Omental fat pad (tissue), 3 donors: ENCODE measurements at regions not wholly inside any gene's neighbourhood (a gene's known extent, or its start where the extent isn't known, plus 50 kb on each side); places are given as distances from the start of the nearest gene placed in this dataset.

Experiments used
- ATAC-seq: fragments of 150-250 bp; one replicate; pipeline ENCODE4 v1.9.1; 2016; ENCODE audit warnings: mild to moderate bottlenecking, moderate library complexity; ENCODE audit not compliant: low FRiP score
- DNase-seq: peaks from one replicate; pipeline ENCODE4 v3.0.0-alpha.2; 2019; ENCODE audit warnings: low spot score
- TF ChIP-seq, protein P1 (sequence below), 3 donors: fragments of 450-650 bp; IDR thresholded peaks; one replicate each; pipeline ENCODE4 v1.5.1; 2016 to 2017; ENCODE audit warnings: antibody characterized with exemption in 3 of 3, mild to moderate bottlenecking in 3 of 3, moderate library complexity in 2 of 3

DNA sequence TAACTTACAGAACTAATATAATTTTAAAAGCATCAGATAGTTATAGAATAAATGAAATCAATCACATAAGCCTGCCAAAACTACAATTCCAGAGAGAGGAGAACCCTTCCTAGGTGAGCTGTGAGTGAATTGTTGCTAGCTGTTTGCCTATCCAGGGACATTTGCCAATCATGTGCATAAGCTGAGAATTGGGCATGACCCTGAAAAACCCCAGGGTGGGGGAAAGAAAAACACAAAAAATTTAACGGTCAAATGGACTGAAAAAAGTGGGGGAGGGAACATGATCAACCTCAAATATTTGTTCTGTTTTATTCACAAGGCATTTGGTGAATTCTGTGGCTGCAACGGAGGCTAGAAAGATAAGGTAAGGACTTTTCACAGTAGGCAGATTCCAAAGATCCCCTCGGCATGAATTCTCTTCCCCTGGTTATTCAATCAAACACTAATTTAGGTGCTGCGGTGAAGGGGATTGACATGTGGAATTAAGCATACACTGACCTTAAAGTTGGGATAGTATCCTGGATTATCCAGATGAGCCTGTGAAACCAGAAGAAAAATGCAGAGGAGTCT, 203.9 kb upstream of the RGPD4 start:
- no peak for DNase-seq

DNA sequence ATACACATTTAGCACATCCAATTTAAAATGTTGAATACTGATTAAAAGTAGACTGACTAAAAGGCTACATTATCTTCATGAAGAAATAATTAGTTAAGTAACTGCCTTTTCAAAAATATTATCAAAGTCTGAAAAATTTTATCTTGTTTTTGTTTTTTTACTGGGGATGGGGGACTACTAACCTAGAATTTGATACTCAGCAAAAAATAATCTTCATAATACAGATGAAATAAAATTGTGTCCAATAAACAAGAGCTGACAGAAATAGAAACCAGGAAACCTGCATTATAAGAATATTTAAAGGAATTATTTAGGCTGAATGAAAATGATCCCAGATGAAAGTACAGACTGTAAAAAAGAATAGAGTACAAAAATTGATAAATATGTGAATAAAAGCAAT, 200.7 kb upstream of the RGPD4 start:
- TF ChIP-seq, protein P1, sequence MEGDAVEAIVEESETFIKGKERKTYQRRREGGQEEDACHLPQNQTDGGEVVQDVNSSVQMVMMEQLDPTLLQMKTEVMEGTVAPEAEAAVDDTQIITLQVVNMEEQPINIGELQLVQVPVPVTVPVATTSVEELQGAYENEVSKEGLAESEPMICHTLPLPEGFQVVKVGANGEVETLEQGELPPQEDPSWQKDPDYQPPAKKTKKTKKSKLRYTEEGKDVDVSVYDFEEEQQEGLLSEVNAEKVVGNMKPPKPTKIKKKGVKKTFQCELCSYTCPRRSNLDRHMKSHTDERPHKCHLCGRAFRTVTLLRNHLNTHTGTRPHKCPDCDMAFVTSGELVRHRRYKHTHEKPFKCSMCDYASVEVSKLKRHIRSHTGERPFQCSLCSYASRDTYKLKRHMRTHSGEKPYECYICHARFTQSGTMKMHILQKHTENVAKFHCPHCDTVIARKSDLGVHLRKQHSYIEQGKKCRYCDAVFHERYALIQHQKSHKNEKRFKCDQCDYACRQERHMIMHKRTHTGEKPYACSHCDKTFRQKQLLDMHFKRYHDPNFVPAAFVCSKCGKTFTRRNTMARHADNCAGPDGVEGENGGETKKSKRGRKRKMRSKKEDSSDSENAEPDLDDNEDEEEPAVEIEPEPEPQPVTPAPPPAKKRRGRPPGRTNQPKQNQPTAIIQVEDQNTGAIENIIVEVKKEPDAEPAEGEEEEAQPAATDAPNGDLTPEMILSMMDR (IDR thresholded peaks at IDR 0.05), result no peak
- ATAC-seq, result no peak

More for the DNA sequence above, 203.9 kb upstream of the RGPD4 start:
- ATAC-seq, result no peak
- TF ChIP-seq, protein P1 (IDR thresholded peaks at IDR 0.05), result no peak

DNA sequence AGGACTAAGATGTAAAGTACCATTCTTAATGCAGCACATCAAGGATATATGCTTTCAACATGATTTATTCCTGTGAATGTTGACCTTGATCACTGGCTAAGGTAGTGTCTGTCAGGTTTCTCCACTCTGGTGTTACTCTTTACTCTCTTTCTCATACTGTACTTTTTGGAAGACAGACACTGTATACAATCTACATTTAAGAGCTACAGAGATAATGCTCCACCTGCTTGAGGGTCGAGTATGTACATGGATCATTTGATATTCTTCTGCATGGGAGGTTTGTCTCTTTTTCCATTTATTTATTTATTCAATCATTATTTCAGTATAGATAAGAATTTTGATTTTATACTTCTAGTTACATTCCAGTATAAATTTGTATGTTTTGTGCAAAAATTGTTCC, 199.5 kb upstream of the RGPD4 start:
- ATAC-seq (no peak), DNase-seq (no peak)
- TF ChIP-seq, protein P1 (IDR thresholded peaks at IDR 0.05), result no peak

More for the DNA sequence above, 200.7 kb upstream of the RGPD4 start:
- no peak for DNase-seq

DNA sequence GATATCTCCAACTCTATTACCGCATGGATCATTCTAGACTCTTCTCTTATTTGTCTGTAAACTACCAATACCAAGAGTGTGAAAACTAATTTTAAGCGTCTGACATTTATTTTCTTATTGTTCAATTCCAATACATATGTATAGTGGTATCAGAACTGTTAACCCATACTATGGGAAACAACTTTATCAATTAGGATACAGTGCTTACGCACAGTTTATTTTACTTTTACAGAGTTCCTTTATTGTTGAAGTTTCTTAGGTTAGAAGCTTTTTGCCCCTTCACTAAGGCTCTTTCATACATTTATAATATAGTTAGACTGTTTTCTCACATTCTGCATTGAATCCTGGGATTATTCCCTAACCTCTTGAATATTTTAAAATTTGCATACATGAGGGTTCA, 198.8 kb upstream of the RGPD4 start:
- no peak for ATAC-seq
- TF ChIP-seq, protein P1 (IDR thresholded peaks at IDR 0.05), result no peak
- DNase-seq, result no peak

DNA sequence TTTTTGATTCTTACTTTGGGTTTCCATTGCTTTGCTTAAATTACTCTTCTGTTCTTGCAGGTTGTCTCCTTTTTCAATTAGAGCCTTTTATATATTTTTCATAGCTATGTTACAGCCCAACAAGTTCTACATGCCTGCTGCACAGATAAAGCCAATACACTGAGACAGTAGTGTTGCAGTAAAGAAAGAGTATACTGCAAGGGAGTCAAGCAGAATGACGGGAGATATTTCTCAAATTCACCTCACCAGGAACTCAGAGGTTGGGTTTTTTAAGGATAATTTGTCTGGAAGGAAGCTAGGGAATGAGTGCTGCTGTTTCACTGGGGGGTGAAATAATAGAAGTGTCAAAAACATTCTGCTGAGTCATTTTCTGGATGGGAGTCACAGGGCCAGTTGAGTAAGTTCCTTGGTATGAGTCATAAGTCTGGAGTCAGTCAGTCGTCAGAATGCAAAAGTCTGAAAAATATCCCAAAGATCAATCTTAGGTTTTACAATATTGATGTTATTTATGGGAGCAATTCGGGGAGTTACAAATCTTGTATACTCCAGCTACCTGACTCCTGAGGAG, 193.0 kb upstream of the RGPD4 start:
- TF ChIP-seq, protein P1 (IDR thresholded peaks at IDR 0.05), result no peak
- DNase-seq (no peak), ATAC-seq (no peak)

DNA sequence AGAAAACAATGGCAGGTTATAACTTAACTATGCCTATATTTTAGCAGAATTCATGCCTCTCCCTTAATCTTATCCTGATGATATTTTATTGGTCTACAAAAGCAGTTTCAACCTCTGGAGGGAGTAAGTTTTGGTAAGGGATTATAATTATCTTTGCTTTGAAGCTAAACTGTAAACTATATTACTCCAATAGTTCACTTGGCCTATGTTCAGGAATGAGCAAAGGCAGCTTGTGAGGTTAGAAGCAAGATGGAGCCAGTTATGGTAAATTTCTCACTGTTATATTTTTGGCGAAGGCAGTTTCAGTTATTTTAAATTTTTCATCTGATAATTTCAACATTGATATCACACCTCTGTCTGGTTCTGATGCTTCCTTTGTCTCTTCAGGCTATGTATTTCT, 192.5 kb upstream of the RGPD4 start:
- no peak for DNase-seq
- no peak for ATAC-seq
- TF ChIP-seq, protein P1 (IDR thresholded peaks at IDR 0.05), result no peak

DNA sequence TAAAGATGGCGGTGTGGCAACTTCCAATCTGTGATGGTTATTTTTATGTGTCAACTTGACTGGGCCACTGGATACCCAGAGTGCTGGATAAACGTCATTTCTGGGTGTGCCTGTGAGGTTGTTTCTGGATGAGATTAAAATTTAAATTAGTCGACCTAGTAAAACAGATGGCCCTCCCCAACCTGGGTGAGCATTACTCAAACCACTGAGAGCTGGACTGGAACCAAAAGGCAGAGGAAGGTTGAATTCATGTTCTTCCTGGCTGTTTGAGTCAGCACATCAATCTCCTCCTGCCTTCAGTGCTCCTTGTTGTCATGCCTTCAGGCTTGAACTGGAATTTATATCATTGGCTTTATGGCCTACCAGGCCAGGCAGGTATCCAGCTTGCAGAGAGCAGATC, 190.8 kb upstream of the RGPD4 start:
- DNase-seq, result no peak
- TF ChIP-seq, protein P1 (IDR thresholded peaks at IDR 0.05), result no peak

More for the DNA sequence above, 190.8 kb upstream of the RGPD4 start:
- ATAC-seq, result no peak
